NT2/D1 (cell line): ENCODE measurements at regions not wholly inside any gene's neighbourhood (a gene's known extent, or its start where the extent isn't known, plus 50 kb on each side); places are given as distances from the start of the nearest gene placed in this dataset.

Experiments used
- DNase-seq: peaks from one replicate; pipeline ENCODE4 v3.0.0-alpha.2; 2011; ENCODE audit warnings: low read depth, low spot score
- H3K27me3 ChIP-seq: 2 replicates; pipeline ENCODE4 v1.6.0; 2011; ENCODE audit warnings: mild to moderate bottlenecking; ENCODE audit not compliant: insufficient read length, insufficient read depth
- H3K36me3 ChIP-seq: 2 replicates; pipeline ENCODE4 v1.6.1; 2011; ENCODE audit warnings: mild to moderate bottlenecking, low read length, mixed read lengths; ENCODE audit not compliant: insufficient read depth, insufficient read length
- H3K4me1 ChIP-seq: 2 replicates; pipeline ENCODE4 v1.5.1; 2011; ENCODE audit not compliant: insufficient read depth, insufficient read length
- H3K4me3 ChIP-seq: 2 replicates; pipeline ENCODE4 v1.5.1; 2011; ENCODE audit warnings: low read depth; ENCODE audit not compliant: insufficient read length
- H3K9ac ChIP-seq: 2 replicates; pipeline ENCODE4 v1.6.0; 2011; ENCODE audit warnings: low read depth; ENCODE audit not compliant: insufficient read length
- H3K9me3 ChIP-seq: 2 replicates; pipeline ENCODE4 v1.5.1; 2011; ENCODE audit warnings: mild to moderate bottlenecking, low read length; ENCODE audit not compliant: insufficient read depth
- SUZ12 ChIP-seq: IDR thresholded peaks from 2 replicates; pipeline ENCODE4 v1.6.1; 2011; ENCODE audit not compliant: insufficient read length, insufficient read depth; ENCODE audit errors: extremely low read depth
- YY1 ChIP-seq: IDR thresholded peaks from 2 replicates; pipeline ENCODE4 v1.6.1; 2011; ENCODE audit not compliant: insufficient read length, insufficient read depth
- ZNF274 ChIP-seq: IDR thresholded peaks from 2 replicates; pipeline ENCODE4 v1.6.1; 2011; ENCODE audit warnings: mild to moderate bottlenecking, low read depth, low read length

- no peaks in the 10 kb centered on the region for H3K36me3 ChIP-seq
- H3K9me3 ChIP-seq = no peaks in the 10 kb centered on the region
- H3K27me3 ChIP-seq = no peaks in the 10 kb centered on the region
- H3K4me3 ChIP-seq = no peak overlapping the region
- H3K9ac ChIP-seq = no peak overlapping the region
- no peak for DNase-seq
- no peak for TF ChIP-seq YY1
- no peak for TF ChIP-seq ZNF274
- TF ChIP-seq SUZ12 = no peak
- H3K4me1 ChIP-seq = no peaks in the 10 kb centered on the region
Measured at GRCh38 chr4:123265443-123265842, 131.2 kb upstream of the SPRY1 start.

DNA sequence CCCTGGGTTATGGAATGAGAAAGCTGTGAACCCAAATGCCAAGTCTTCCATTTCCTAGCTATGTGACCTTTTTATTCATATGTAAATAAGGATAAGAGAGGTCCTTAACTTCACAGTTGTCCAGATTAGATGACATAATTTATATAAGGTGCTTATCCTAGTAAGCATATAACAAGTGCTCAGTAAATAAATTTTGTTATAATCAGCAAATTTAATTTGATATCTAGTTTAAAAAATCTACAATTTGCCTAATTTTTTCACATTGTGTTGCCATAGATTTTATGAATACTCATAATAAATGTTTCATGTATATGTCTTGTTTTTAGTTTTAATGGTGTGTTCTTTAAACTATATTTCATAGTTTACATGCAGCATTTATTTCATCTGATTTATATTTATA, 130.4 kb upstream of the SPRY1 start:
- no peaks in the 10 kb centered on the region for H3K27me3 ChIP-seq
- no peaks in the 10 kb centered on the region for H3K9me3 ChIP-seq
- H3K4me1 ChIP-seq = no peaks in the 10 kb centered on the region
- H3K9ac ChIP-seq = no peak overlapping the region
- H3K36me3 ChIP-seq = no peaks in the 10 kb centered on the region
- no peak overlapping the region for H3K4me3 ChIP-seq
- no peak for TF ChIP-seq SUZ12
- no peak for TF ChIP-seq ZNF274
- TF ChIP-seq YY1 = no peak
- DNase-seq = no peak

GRCh38 chr4:123278755-123279154, 117.8 kb upstream of the SPRY1 start:
- H3K9me3 ChIP-seq = no peaks in the 10 kb centered on the region
- no peak overlapping the region for H3K4me3 ChIP-seq
- no peaks in the 10 kb centered on the region for H3K4me1 ChIP-seq
- H3K36me3 ChIP-seq = no peaks in the 10 kb centered on the region
- TF ChIP-seq SUZ12 = no peak
- TF ChIP-seq YY1 = no peak
- TF ChIP-seq ZNF274 = no peak
- no peak overlapping the region for H3K9ac ChIP-seq
- no peak for DNase-seq
- H3K27me3 ChIP-seq = no peaks in the 10 kb centered on the region

DNA sequence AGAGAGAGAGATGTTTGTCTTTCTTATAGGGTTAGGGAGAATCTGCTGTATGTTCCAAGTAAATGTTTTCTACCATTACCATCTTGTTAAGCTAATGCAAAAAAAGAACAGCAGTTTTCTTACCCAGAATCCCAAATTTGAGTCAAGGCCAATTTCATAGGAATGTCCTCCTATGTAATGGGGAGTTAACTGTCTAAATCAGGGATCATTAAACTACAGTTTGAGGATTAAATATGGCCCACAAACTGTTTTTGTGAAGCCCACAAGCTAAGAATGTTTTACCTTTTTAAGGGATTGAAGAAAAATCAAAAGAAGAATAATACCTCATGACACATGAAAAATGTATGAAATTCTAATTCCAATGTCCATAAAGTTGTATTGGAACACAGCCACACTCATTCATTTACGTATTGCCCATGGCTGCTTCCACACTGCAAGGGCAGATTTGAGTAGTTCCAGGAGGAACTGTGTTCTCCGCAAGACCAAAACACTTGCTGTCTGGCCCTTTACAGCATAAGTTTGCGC, 113.2 kb upstream of the SPRY1 start:
- no peak for TF ChIP-seq SUZ12
- no peak for TF ChIP-seq ZNF274
- TF ChIP-seq YY1 = no peak
- no peaks in the 10 kb centered on the region for H3K36me3 ChIP-seq
- H3K27me3 ChIP-seq = no peaks in the 10 kb centered on the region
- no peak for DNase-seq
- no peak overlapping the region for H3K9ac ChIP-seq
- no peaks in the 10 kb centered on the region for H3K4me1 ChIP-seq
- no peak overlapping the region for H3K4me3 ChIP-seq
- no peaks in the 10 kb centered on the region for H3K9me3 ChIP-seq

DNA sequence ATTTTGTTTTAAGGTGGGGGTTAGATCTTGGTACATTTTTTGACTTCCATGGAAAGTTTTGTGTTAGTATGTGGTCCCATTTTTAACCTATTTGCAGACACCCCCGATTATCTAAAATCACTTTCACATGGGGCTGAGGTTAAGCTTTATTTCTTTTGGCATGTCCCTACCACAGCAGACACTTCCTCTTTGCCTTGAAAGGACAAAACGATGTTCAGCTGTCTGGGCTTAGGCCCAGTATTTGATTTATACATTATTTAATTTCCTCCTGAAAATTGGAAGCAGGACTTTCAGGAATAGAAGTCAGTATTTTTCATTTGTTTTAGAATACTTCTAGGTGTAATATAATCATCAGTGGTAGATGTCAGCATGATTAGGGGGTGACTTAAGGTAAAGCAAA, 112.4 kb upstream of the SPRY1 start:
- H3K9ac ChIP-seq = no peak overlapping the region

DNA sequence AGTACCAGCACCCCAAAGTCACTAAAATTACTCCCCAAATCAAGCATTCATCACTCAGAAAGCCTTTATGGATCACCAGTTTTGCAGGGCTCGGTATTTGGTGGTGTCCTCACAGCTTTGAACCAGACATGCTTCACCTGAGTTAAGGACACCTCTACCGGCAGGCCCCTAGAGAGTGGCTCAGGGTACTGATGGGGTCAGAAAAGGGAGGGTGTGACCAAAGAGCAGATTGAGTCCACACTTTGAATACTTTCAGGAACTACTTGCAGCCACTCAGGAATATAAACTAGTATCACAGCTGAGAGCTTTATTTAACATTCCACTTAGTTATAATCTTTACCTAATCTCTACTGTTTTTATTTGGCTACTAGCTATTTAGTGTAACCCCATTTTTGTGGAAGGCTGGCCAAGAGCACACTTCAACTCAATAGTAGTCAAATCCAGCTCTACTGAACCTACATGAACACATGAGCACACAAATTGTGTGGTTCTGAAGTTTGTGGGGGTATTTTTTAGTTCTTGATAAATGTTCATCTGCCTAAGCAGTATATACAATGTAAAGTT, 109.6 kb upstream of the SPRY1 start:
- no peak for TF ChIP-seq SUZ12
- no peaks in the 10 kb centered on the region for H3K4me1 ChIP-seq
- H3K27me3 ChIP-seq = no peaks in the 10 kb centered on the region
- no peak overlapping the region for H3K9ac ChIP-seq
- peaks cover 11% of the 10 kb centered on the region for H3K9me3 ChIP-seq
- no peak overlapping the region for H3K4me3 ChIP-seq
- DNase-seq = no peak
- no peaks in the 10 kb centered on the region for H3K36me3 ChIP-seq

More for the DNA sequence above, 112.4 kb upstream of the SPRY1 start:
- H3K27me3 ChIP-seq = no peaks in the 10 kb centered on the region
- DNase-seq = no peak
- H3K4me3 ChIP-seq = no peak overlapping the region
- TF ChIP-seq ZNF274 = no peak
- no peak for TF ChIP-seq SUZ12
- no peak for TF ChIP-seq YY1
- H3K4me1 ChIP-seq = no peaks in the 10 kb centered on the region
- no peaks in the 10 kb centered on the region for H3K9me3 ChIP-seq
- no peaks in the 10 kb centered on the region for H3K36me3 ChIP-seq

- no peaks in the 10 kb centered on the region for H3K4me1 ChIP-seq
- H3K4me3 ChIP-seq = no peak overlapping the region
- DNase-seq = no peak
- H3K9ac ChIP-seq = no peak overlapping the region
- H3K9me3 ChIP-seq = peaks cover 15% of the 10 kb centered on the region
- no peaks in the 10 kb centered on the region for H3K36me3 ChIP-seq
- no peaks in the 10 kb centered on the region for H3K27me3 ChIP-seq
- TF ChIP-seq ZNF274 (no peak), YY1 (no peak), SUZ12 (no peak)
Measured at GRCh38 chr4:123288309-123289025, 108.1 kb upstream of the SPRY1 start.
